HT-29 (cell line): ENCODE measurements at regions not wholly inside any gene's neighbourhood (a gene's known extent, or its start where the extent isn't known, plus 50 kb on each side); places are given as distances from the start of the nearest gene placed in this dataset.
"Not testable (repeated sequence)": the region's sequence is repeated elsewhere in the genome, so short reads cannot be mapped to it uniquely, and the experiment has no call there.

Experiments
- DNase-seq: peaks from one replicate; pipeline ENCODE4 v3.0.0-alpha.2; 2015; ENCODE audit warnings: low spot score

DNA sequence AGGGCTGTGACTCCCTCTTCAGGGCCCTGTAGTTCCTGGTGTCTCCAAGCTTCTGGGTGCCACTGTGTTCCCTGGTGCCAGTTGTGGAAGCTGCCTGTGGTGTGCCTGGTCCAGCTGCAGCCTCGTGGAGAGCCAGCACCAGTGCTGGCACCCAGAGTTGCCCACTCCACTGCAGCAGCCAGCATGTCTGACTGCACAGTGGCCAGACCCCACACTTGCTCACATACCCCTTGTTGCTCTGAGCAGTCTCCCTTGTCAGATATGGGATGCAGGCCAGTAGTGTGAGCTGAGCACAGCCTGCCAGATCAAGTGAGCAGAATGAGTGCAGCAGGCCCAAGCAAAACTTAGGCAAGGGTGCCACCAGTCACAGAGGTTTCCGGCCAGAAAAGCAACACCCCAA, 108.6 kb downstream of the ZMAT1 start:
- no peak for DNase-seq

DNA sequence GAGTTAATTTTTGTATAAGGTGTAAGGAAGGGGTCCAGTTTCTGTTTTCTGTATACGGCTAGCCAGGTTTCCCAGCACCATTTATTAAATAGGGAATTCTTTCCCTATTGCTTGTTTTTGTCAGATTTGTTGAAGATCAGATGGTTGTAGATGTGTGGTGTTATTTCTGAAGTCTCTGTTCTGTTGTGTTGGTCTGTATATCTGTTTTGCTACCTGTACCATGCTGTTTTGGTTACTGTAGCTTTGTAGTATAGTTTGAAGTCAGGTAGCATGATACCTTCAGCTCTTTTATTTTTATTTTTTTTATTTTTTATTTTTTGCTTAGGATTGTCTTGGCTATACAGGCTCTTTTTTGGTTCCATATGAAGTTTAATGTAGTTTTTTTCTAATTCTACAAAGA, 114.1 kb downstream of the ZMAT1 start:
- DNase-seq, result not testable (repeated sequence)

DNA sequence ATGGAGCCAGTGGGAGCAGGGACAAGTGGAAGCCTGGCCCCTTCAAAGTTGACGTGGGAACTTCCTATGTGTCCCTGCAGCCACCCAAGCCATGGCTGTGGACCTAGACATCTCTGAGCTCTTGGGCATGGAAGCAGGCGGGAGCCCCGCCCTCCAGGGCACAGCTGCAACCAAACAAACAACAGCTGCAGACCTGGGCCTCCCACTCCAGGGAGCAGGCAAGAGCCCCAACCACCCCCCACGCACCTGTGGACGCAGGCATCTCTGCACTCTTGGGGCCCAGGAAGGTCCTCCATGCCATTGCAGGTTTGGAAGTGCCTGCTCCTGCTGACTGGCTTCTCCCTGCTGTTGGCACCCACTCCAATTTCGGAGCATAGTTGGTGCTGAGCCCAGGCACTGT, 118.6 kb downstream of the ZMAT1 start:
- DNase-seq, result no peak

DNA sequence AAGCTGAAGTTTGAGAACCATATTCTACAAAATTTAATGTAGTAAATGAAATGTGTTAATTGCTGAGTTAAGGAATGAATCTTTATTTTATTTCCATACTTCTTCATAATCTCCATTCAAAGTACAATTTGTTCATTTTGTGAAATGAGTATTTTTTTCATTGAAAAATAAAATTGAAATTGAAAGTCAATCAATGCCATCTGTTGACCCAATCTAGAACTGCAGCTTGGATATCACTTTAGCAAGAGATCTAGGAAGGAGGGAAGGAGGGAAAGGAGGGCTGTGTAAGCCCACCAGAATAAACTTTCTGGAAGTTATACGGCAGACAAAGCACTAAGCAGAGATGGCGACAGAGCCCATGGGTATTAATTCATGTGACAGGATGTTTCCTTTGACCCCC, 128.4 kb downstream of the ZMAT1 start:
- peak; percentile 39 for DNase-seq

DNA sequence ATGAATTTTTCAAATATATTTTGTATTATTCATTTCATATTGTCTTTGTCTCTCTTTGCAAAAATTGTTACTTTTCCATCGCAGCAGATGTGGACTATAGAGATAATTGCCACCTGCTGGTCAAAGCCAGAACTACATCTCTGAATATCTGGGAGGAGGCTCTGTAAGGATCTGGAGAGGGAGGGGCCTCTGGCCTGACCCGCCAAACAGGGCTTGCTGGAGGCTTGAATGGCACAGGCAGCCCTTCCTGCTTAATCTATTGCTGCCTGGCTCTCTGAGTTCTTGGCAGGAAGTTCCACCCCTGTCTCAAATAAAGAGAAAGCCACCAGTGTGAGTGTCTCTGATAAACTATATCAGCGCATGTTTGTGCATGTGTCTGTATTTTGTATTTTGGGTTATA, 132.4 kb downstream of the ZMAT1 start:
- peak; percentile 96 for DNase-seq

DNA sequence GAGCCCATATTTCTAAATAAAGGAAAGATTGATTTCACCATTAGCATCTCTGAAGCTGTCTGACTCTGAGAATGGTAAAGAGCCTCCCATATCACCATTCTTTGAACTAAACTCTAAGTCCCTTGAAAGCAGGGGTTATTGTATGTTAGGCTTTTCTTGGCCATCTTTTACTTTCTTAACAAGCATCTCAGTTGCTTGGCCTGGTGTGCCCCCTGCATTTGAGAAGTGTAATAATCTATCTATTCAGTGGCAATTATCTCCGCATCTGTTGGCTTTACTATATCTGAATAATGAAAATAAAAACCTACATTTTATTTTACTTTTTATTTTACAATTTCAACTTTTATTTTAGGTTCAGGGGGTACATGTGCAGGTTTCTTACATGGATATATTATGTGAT, 128.3 kb upstream of the ARMCX2 start:
- no peak for DNase-seq

DNA sequence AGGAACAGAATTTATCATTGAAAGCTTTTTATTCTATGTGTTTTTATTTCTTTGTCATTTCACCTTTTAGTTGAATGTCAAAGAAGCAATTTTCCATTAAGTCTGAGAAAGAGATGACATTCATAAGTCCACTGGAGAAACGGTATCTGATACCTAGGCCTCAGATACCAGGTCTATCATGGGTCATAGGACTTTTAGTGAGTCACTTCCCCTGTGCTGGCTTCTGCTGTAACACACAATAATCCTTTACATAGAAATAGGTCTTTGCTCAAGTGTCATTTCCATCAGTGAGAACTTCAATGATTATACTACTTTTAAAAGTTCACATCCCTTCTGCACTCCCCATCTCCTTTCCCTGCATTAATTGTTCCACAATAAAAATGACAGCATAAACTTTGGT, 125.5 kb upstream of the ARMCX2 start:
- no peak for DNase-seq

DNA sequence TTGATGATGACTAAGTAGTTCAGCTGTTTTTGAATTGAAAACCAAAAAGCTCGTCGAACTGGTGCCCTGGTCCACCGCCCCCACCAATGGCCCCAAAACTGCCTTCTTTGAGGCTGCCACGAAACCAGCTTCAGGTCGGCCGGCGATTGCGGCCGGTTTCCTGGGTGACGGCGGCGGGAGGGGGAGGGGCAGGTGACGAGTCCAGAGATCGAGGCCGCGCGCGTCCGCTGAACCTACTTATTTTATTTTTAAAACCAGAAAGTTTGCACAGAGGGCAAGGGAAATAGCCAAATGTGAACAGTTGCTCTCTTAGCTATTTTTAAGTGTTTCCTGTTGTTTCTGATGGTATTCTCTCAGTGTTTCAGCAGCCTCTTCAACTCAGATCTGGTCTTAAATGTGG, 120.8 kb upstream of the ARMCX2 start:
- not testable (repeated sequence) for DNase-seq

DNA sequence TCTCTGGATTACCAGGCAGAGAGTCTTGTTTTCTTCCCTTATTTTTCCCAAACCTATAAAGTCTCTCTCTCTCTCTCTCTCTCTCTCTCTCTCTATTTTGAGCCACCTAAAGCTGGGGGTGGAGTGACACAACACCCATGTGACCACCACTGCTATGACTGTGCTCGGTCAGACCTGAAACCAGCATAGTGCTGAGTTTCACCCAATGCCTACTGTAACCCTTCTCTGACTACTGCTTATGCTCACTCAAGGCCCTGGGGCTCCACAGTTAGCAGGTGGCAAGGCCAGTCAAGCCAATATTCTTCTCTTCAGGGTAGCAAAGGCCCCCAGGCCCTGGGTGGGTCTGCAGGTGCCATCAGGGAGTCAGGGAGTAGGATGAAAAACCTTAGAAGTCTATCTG, 114.7 kb upstream of the ARMCX2 start:
- no peak for DNase-seq

DNA sequence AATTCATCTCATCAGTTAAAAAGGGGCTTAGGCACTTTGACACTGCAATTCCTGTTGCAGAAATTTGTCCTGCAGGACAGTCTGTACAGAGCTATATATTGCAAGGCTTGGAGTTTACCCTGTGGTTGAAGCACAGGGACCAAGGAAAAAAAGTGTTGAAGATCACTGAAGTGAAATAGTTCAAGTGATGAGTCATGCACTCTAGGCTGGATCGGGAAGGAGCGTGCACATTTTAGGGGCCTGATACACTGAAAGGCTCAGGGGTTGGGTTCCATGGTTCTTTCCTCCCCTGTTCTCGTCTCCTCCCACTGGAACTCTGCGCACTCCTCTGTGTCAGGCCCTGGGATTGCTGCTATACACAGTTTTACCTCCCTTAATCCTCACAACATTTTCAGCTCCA, 104.9 kb upstream of the ARMCX2 start:
- no peak for DNase-seq

DNA sequence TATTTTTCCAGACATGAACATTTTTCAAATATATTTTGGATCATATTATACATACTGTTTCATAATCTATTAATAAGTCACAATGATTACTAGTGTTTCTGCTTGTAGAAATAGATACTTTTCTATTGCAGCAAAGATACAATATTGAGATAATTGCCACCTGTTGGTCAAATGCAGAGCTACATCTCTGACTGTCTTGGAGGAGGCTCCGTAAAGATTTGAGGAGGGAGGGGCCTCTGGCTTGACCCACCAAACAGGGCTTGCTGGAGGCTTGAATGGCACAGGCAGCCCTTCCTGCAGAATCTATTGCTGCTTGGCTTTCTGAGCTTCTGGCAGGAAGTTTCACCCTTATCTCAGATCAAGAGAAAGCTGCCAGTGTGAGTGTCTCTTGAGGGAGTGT, 99.3 kb upstream of the ARMCX2 start:
- peak; percentile 50 for DNase-seq

DNA sequence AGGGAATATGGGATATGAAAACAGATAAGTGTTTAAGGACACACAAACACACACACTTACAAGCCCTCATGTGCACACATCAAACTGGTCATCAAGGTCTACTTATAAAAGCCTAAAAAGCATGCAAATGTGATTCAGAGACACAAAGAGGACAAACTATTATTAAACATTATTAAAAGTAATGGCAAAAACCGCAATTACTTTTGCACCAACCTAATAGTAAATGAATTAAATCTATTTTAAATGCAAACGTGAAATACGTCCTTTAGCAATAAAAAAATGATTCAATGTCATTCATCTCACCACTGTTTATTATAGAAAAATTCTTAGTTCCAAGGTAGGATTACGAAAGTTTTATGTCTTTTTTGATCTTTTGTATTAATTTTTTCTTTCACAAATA, 91.1 kb upstream of the ARMCX2 start:
- no peak for DNase-seq

DNA sequence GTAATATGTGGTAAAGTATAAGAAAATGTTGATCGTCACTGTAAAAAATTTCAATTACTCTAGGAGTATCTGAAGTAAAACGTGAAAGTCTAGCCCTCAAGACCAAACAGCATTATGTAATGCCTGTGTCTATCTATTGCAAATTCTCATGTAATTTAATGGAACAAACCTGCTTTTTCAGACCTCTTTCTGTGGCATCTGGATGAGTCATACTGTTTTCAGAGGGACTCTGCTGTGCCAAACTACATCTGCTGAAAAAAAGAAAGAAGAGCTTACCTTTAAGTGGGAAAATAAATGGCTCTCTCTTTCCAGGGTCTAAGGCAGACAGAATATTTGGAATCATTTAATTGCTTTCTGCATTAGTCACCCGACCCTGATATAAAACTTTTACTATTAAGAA, 89.8 kb upstream of the ARMCX2 start:
- DNase-seq, result no peak

DNA sequence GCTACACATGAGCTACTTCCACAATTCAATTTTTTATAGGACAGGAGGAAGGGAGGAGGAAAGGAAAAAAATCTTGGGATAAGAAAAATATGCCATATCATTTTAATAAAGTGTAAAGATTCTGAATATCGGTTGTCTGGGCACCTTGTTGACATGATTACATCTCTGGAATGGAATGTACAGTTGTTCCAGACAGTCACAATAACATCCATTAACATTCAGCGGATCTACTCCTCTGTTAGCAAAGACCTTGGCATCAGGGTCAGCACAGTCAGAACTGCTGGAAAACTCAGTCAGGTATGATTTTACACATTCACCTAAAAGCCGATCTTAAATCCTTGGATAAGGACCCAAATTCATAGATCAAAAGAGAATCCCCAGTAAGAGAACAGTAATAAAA, 85.4 kb upstream of the ARMCX2 start:
- no peak for DNase-seq

DNA sequence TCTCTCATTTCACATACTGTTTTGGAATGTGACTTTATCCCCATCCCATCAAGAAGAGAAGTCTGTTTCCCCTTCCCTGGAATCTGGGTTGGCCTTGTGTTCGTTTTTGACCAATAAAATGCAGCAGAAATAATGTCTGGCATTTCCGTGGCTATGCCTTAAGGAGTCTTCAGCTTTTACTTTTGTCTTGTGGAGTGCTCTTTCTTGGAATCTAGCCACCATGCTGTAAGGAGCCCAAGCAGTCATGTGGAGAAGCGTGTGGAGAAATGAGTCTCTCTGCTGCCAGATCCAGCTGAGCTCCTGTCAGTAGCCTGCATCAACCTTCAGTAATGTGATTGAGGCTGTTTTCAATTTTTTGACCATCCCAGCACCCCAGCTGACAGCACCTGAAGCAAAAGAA, 84.4 kb upstream of the ARMCX2 start:
- DNase-seq, result no peak

DNA sequence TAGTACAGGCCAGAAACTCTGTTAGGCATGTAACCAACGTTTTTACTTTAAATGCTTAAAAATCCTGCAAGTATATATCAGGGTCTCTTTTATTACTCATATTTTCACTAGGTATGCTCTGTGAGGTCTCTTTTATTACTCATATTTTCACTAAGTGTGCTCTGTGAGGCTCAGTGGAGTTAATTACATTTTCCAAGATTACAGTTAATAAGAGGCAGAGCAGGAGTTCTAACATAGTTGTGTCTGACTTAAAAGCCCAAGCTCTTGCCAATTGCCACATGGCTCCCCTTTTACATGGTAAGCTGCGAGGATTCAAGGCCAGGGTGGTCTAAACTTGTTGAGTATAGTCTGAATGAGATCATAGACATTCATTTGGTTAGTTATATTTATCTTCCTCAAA, 81.0 kb upstream of the ARMCX2 start:
- DNase-seq, result no peak

DNA sequence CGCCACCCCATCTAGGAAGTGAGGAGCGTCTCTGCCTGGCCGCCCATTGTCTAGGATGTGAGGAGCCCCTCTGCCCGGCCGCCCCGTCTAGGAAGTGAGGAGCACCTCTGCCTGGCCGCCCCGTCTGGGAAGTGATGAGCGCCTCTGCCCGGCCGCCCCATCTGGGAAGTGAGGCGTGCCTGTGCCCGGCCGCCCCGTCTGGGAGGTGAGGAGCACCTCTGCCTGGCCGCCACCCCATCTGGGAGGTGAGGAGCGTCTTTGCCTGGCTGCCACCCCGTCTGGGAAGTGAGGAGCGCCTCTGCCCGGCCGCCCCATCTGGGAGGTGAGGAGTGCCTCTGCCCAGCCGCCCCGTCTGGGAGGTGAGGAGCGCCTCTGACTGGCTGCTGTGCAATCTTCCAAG, 79.2 kb upstream of the ARMCX2 start:
- not testable (repeated sequence) for DNase-seq

DNA sequence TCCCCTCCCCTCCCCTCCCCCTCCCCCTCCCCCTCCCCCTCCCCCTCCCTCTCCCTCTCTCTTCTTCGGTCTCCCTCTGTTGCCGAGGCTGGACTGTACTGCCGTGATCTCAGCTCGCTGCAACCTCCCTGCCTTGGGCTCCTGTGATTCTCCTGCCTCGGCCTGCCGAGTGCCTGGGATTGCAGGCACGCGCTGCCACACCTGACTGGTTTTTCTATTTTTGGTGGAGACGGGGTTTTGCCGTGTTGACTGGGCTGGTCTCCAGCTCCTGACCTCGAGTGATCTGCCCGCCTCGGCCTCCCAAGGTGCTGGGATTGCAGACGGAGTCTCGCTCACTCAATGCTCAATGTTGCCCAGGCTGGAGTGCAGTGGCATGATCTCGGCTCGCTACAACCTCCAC, 78.8 kb upstream of the ARMCX2 start:
- not testable (repeated sequence) for DNase-seq

DNA sequence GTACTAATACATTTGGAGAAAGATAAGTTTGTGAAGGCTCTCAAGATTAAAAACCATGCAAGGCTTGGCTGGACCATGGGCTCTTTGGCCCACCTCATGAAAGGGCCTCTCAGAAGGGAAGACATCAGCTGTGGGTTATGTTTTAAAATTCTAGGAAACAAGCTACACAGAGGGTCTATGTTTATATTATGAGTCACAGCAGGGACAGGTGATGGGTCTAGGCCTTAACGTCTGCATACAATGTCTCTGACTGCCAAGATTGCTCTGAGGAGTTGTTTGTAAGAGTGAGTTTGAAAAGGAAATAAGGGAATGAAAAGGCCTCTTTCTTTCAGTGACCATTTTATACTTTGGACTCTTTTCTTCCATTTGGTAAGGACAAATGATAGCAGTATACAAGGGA, 77.0 kb upstream of the ARMCX2 start:
- no peak for DNase-seq

DNA sequence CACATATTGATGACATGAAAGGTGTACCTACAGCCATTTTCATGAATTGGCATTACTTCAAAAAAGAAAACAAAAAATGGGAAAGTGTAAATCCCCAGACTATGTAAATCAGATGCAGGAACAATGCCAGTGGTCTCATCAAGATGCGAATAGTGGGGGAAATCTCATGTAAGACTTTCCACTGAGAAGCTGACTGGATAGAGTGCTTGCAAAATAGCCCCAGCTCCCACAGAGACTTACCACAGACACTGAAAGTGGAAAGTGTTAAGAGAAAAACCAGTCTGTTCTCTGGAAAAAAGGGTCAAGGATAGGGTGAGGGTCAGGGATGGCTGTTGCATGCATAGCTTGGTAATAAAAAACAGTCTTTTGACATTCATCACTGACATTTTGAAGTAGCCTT, 73.2 kb upstream of the ARMCX2 start:
- DNase-seq, result no peak

DNA sequence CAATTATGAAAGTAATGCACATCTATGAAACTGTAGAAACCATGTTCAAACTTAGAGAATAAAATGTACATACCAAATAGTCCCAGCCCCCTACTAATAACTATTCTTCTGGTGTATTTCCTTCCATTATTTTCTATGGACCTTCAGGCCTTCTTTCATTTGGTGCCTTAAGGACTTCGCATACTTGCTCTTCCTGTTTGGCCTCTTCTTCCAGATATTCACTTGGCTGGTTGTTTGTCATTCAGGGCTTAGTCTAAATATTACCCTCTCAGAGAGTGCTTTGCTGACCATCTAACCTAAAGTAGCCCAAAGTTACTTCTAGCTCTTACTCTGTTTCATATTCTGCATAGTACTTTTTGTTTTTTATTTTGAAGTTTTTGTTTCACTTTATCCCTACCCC, 70.3 kb upstream of the ARMCX2 start:
- no peak for DNase-seq
